Omental fat pad (tissue), 3 donors: ENCODE measurements at regions not wholly inside any gene's neighbourhood (a gene's known extent, or its start where the extent isn't known, plus 50 kb on each side); places are given as distances from the start of the nearest gene placed in this dataset.

ENCODE experiments used
- ATAC-seq: fragments of 150-250 bp; one replicate; pipeline ENCODE4 v1.9.1; 2016; ENCODE audit warnings: mild to moderate bottlenecking, moderate library complexity; ENCODE audit not compliant: low FRiP score
- DNase-seq: peaks from one replicate; pipeline ENCODE4 v3.0.0-alpha.2; 2019; ENCODE audit warnings: low spot score
- CTCF ChIP-seq, 3 donors: fragments of 450-650 bp; IDR thresholded peaks; one replicate each; pipeline ENCODE4 v1.5.1; 2016 to 2017; ENCODE audit warnings: antibody characterized with exemption in 3 of 3, mild to moderate bottlenecking in 3 of 3, moderate library complexity in 2 of 3

- no peak for TF ChIP-seq CTCF (IDR thresholded peaks at IDR 0.05)
- ATAC-seq (no peak), DNase-seq (no peak)
These were observed 55.5 kb upstream of the NUDT7 start for GRCh38 chr16:77666771-77667170.

GRCh38 chr16:77668201-77668600, 54.1 kb upstream of the NUDT7 start:
- TF ChIP-seq CTCF (IDR thresholded peaks at IDR 0.05), result no peak
- no peak for DNase-seq
- ATAC-seq, result no peak

- DNase-seq, result no peak
- ATAC-seq, result no peak
- TF ChIP-seq CTCF (IDR thresholded peaks at IDR 0.05), result no peak
These were observed 53.3 kb upstream of the NUDT7 start for GRCh38 chr16:77669057-77669456.
